ENCODE measurements at regions not wholly inside any gene's neighbourhood (a gene's known extent, or its start where the extent isn't known, plus 50 kb on each side); places are given as distances from the start of the nearest gene placed in this dataset.

- no peak for TF ChIP-seq EP300 (IDR thresholded peaks at IDR 0.05; ENCODE audit: borderline replicate concordance)
- no peak for TF ChIP-seq FOXM1 (IDR thresholded peaks at IDR 0.05; ENCODE audit: borderline replicate concordance, low read depth)
- TF ChIP-seq NFIC (IDR thresholded peaks at IDR 0.05) = no peak
- TF ChIP-seq EGR1 (IDR thresholded peaks at IDR 0.05) = no peak
- TF ChIP-seq TEAD4 (IDR thresholded peaks at IDR 0.05) = no peak
- no peak for TF ChIP-seq ZBTB7A (IDR thresholded peaks at IDR 0.05; ENCODE audit: low read depth)
- no peak for TF ChIP-seq MAX (IDR thresholded peaks at IDR 0.05)
- no peak for TF ChIP-seq YY1 (IDR thresholded peaks at IDR 0.05; ENCODE audit: low read depth)
- TF ChIP-seq USF1 (IDR thresholded peaks at IDR 0.05) = no peak
- no peak for TF ChIP-seq CREB1 (IDR thresholded peaks at IDR 0.05; ENCODE audit: low read depth)
- no peak for TF ChIP-seq RAD21 (IDR thresholded peaks at IDR 0.05; ENCODE audit: low read depth)
Observed at GRCh38 chr1:229759586-229759985, 133.5 kb downstream of the URB2 start.

GRCh38 chr1:229760478-229760996, 134.5 kb downstream of the URB2 start:
- no peak for TF ChIP-seq TCF12 (IDR thresholded peaks at IDR 0.05; ENCODE audit: low read depth)
- TF ChIP-seq TEAD4 (IDR thresholded peaks at IDR 0.05) = no peak
- no peak for TF ChIP-seq NFIC (IDR thresholded peaks at IDR 0.05)
- TF ChIP-seq TAF1 (IDR thresholded peaks at IDR 0.05; ENCODE audit: low read depth) = no peak
- no peak for TF ChIP-seq CEBPB (IDR thresholded peaks at IDR 0.05)
- no peak for TF ChIP-seq YY1 (IDR thresholded peaks at IDR 0.05; ENCODE audit: low read depth)
- TF ChIP-seq FOXM1 (IDR thresholded peaks at IDR 0.05; ENCODE audit: borderline replicate concordance, low read depth) = no peak
- TF ChIP-seq CREB1 (IDR thresholded peaks at IDR 0.05; ENCODE audit: low read depth) = no peak
- no peak for TF ChIP-seq REST (IDR thresholded peaks at IDR 0.05; ENCODE audit: low read depth)
- no peak for TF ChIP-seq EP300 (IDR thresholded peaks at IDR 0.05; ENCODE audit: borderline replicate concordance)
- TF ChIP-seq MAX (IDR thresholded peaks at IDR 0.05) = no peak
- no peak for TF ChIP-seq RAD21 (IDR thresholded peaks at IDR 0.05; ENCODE audit: low read depth)
- TF ChIP-seq USF1 (IDR thresholded peaks at IDR 0.05) = no peak
- no peak for TF ChIP-seq ZBTB7A (IDR thresholded peaks at IDR 0.05; ENCODE audit: low read depth)
- no peak for TF ChIP-seq EGR1 (IDR thresholded peaks at IDR 0.05)

GRCh38 chr1:229762891-229763290, 136.8 kb downstream of the URB2 start:
- no peak for TF ChIP-seq TAF1 (IDR thresholded peaks at IDR 0.05; ENCODE audit: low read depth)
- TF ChIP-seq YY1 (IDR thresholded peaks at IDR 0.05; ENCODE audit: low read depth) = no peak
- no peak for TF ChIP-seq EGR1 (IDR thresholded peaks at IDR 0.05)
- TF ChIP-seq FOXM1 (IDR thresholded peaks at IDR 0.05; ENCODE audit: borderline replicate concordance, low read depth) = no peak
- no peak for TF ChIP-seq ZBTB7A (IDR thresholded peaks at IDR 0.05; ENCODE audit: low read depth)
- TF ChIP-seq MAX (IDR thresholded peaks at IDR 0.05) = no peak
- no peak for TF ChIP-seq TCF12 (IDR thresholded peaks at IDR 0.05; ENCODE audit: low read depth)
- no peak for TF ChIP-seq REST (IDR thresholded peaks at IDR 0.05; ENCODE audit: low read depth)
- no peak for TF ChIP-seq RAD21 (IDR thresholded peaks at IDR 0.05; ENCODE audit: low read depth)
- no peak for TF ChIP-seq CEBPB (IDR thresholded peaks at IDR 0.05)
- TF ChIP-seq NFIC (IDR thresholded peaks at IDR 0.05) = no peak
- TF ChIP-seq USF1 (IDR thresholded peaks at IDR 0.05) = no peak
- no peak for TF ChIP-seq CREB1 (IDR thresholded peaks at IDR 0.05; ENCODE audit: low read depth)
- no peak for TF ChIP-seq EP300 (IDR thresholded peaks at IDR 0.05; ENCODE audit: borderline replicate concordance)
- no peak for TF ChIP-seq TEAD4 (IDR thresholded peaks at IDR 0.05)

GRCh38 chr1:229768232-229768631, 142.2 kb downstream of the URB2 start:
- TF ChIP-seq YY1 (IDR thresholded peaks at IDR 0.05; ENCODE audit: low read depth) = no peak

- no peak for TF ChIP-seq RAD21 (IDR thresholded peaks at IDR 0.05; ENCODE audit: low read depth)
- no peak for TF ChIP-seq REST (IDR thresholded peaks at IDR 0.05; ENCODE audit: low read depth)
- TF ChIP-seq EP300 (IDR thresholded peaks at IDR 0.05; ENCODE audit: borderline replicate concordance) = no peak
- no peak for TF ChIP-seq MAX (IDR thresholded peaks at IDR 0.05)
- TF ChIP-seq TCF12 (IDR thresholded peaks at IDR 0.05; ENCODE audit: low read depth) = no peak
- TF ChIP-seq FOXM1 (IDR thresholded peaks at IDR 0.05; ENCODE audit: borderline replicate concordance, low read depth) = no peak
- TF ChIP-seq EGR1 (IDR thresholded peaks at IDR 0.05) = no peak
- TF ChIP-seq ZBTB7A (IDR thresholded peaks at IDR 0.05; ENCODE audit: low read depth) = no peak
- no peak for TF ChIP-seq TAF1 (IDR thresholded peaks at IDR 0.05; ENCODE audit: low read depth)
- TF ChIP-seq NFIC (IDR thresholded peaks at IDR 0.05) = no peak
- no peak for TF ChIP-seq CEBPB (IDR thresholded peaks at IDR 0.05)
Observed at GRCh38 chr1:229769006-229769405, 143.0 kb downstream of the URB2 start.
